AG04449 (cell line): ENCODE measurements at regions not wholly inside any gene's neighbourhood (a gene's known extent, or its start where the extent isn't known, plus 50 kb on each side); places are given as distances from the start of the nearest gene placed in this dataset.

ENCODE experiments used
- CTCF ChIA-PET: fragments of 350-600 bp; formaldehyde crosslinking; extraction: SDS; loops from one replicate; lab custom pipeline; 2021; ENCODE audit warnings: antibody characterized with exemption; lab: Yijun Ruan, JAX
- POLR2A ChIA-PET: fragments of 400-600, 350-600 bp; formaldehyde crosslinking; extraction: SDS; loops from one replicate; lab custom pipeline; 2020; ENCODE audit warnings: antibody characterized with exemption, inconsistent platforms; lab: Yijun Ruan, JAX
- DNase-seq: peaks from one replicate; pipeline ENCODE4 v3.0.0-alpha.2; 2010; ENCODE audit warnings: low read depth, low spot score
- H3K4me3 ChIP-seq: 2 replicates; pipeline ENCODE4 v1.5.1; 2011; ENCODE audit warnings: low read depth, mild to moderate bottlenecking, control low read depth, low read length
- CTCF ChIP-seq: IDR thresholded peaks from one replicate; pipeline ENCODE4 v1.5.1; 2011; ENCODE audit warnings: mild to moderate bottlenecking, moderate library complexity, low read length, control low read depth, inconsistent platforms; ENCODE audit not compliant: insufficient read depth; ENCODE audit errors: missing control alignments

GRCh38 chr18:43514747-43515146 is 237.5 kb upstream of the SYT4 start:
- no peak for DNase-seq
- no peak overlapping the region for H3K4me3 ChIP-seq
- no peak for TF ChIP-seq CTCF
- ChIA-PET CTCF (no interaction called here), POLR2A (no interaction called here)

- ChIA-PET CTCF (no interaction called here), POLR2A (no interaction called here)
- DNase-seq, result no peak
- no peak overlapping the region for H3K4me3 ChIP-seq
- no peak for TF ChIP-seq CTCF
Measured at GRCh38 chr18:43515481-43515880, 238.2 kb upstream of the SYT4 start.

- POLR2A ChIA-PET, result no interaction called here
- H3K4me3 ChIP-seq, result no peak overlapping the region
- no peak for DNase-seq
- no peak for TF ChIP-seq CTCF
- CTCF ChIA-PET, result no interaction called here
Measured at GRCh38 chr18:43524260-43524659, 247.0 kb upstream of the SYT4 start.

- H3K4me3 ChIP-seq, result no peak overlapping the region
- no peak for TF ChIP-seq CTCF
- POLR2A ChIA-PET, result no interaction called here
- DNase-seq, result no peak
- CTCF ChIA-PET, result no interaction called here
Measured at GRCh38 chr18:43525169-43525568, 247.9 kb upstream of the SYT4 start.

GRCh38 chr18:43526426-43527145 is 249.3 kb upstream of the SYT4 start:
- ChIA-PET CTCF (no interaction called here), POLR2A (no interaction called here)
- no peak overlapping the region for H3K4me3 ChIP-seq
- no peak for TF ChIP-seq CTCF
- no peak for DNase-seq

- DNase-seq, result no peak
- CTCF ChIA-PET, result no interaction called here
- POLR2A ChIA-PET, result no interaction called here
- no peak overlapping the region for H3K4me3 ChIP-seq
- no peak for TF ChIP-seq CTCF
Measured at GRCh38 chr18:43531438-43531837, 254.1 kb upstream of the SYT4 start.
